ENCODE measurements at regions not wholly inside any gene's neighbourhood (a gene's known extent, or its start where the extent isn't known, plus 50 kb on each side); places are given as distances from the start of the nearest gene placed in this dataset.

GRCh38 chr1:91073299-91073698, 51.5 kb upstream of the ZNF644 start:
- TF ChIP-seq CTCF (IDR thresholded peaks at IDR 0.05 in 8 of 11, conservative IDR thresholded peaks at IDR 0.05 in 3 of 11) (no peak), POLR2AphosphoS5 (IDR thresholded peaks at IDR 0.05) (no peak)
